Endothelial cell of umbilical vein (primary cell): ENCODE measurements at regions not wholly inside any gene's neighbourhood (a gene's known extent, or its start where the extent isn't known, plus 50 kb on each side); places are given as distances from the start of the nearest gene placed in this dataset.

Experiments
- BruUV-seq: library from RNA; stranded (reverse); fragments of 400-500 nt; replicated peaks from 2 replicates; lab custom pipeline; 2021; lab: Mats Ljungman, UMichigan
- CTCF ChIA-PET: fragments of 300-600, 350-600 bp; sonication (Branson Sonifier 250); formaldehyde crosslinking; loops from one replicate; lab custom pipeline; 2021; ENCODE audit warnings: antibody characterized with exemption, inconsistent platforms; lab: Charles Lee
- POLR2A ChIA-PET: fragments of 300-600, 350-600 bp; sonication (Branson Sonifier 250); formaldehyde crosslinking; loops from one replicate; lab custom pipeline; 2021; ENCODE audit warnings: antibody characterized with exemption, inconsistent platforms; lab: Charles Lee
- DNase-seq: peaks from one replicate; pipeline ENCODE4 v3.0.0-alpha.2; 2011; ENCODE audit warnings: low read depth, low spot score
- FAIRE-seq: peaks from 2 replicates; lab custom pipeline; 2011; peaks lifted over from hg19 to GRCh38; lab: Jason Lieb, UNC
- H2AFZ ChIP-seq: 2 replicates; pipeline ENCODE4 v1.6.0; 2012; ENCODE audit warnings: low read depth, low read length, control low read depth, inconsistent platforms
- H3K27ac ChIP-seq: 2 replicates; pipeline ENCODE4 v1.5.1; 2011; ENCODE audit warnings: low read depth, mild to moderate bottlenecking, control low read depth, low read length, moderate library complexity; ENCODE audit not compliant: insufficient read depth
- H3K27me3 ChIP-seq, 2 experiments: 2 replicates each; pipeline versions ENCODE4 v1.6.0 to v1.6.1; 2011; ENCODE audit warnings: low read length in 2 of 2, mixed read lengths in 1 of 2; ENCODE audit not compliant: control insufficient read depth in 2 of 2, insufficient read depth in 2 of 2
- H3K36me3 ChIP-seq, 2 experiments: 2 replicates in 1 of 2; 3 replicates in 1 of 2; pipeline ENCODE4 v1.5.1; 2011; ENCODE audit warnings: low read length in 2 of 2, mild to moderate bottlenecking in 1 of 2, moderate library complexity in 1 of 2; ENCODE audit not compliant: control insufficient read depth in 2 of 2, insufficient read depth in 2 of 2; ENCODE audit errors: extremely low read depth in 1 of 2
- H3K4me1 ChIP-seq: 3 replicates; pipeline ENCODE4 v1.5.1; 2011; ENCODE audit warnings: mild to moderate bottlenecking, low read length; ENCODE audit not compliant: control insufficient read depth, insufficient read depth; ENCODE audit errors: extremely low read depth
- H3K4me2 ChIP-seq: 2 replicates; pipeline ENCODE4 v1.6.1; 2011; ENCODE audit warnings: low read length, control low read depth, mixed read lengths; ENCODE audit not compliant: insufficient read depth
- H3K4me3 ChIP-seq, 3 experiments: fragments of 200-600 bp in 1 of 3; sonication (generic), shearing (Covaris generic) in 1 of 3; replicated peaks in 1 of 3; 2 replicates each; pipeline ENCODE4 v1.5.1; 2011 to 2016; ENCODE audit warnings: control low read depth in 3 of 3, low read length in 3 of 3, mild to moderate bottlenecking in 2 of 3, inconsistent platforms in 1 of 3, low read depth in 1 of 3, moderate library complexity in 1 of 3; ENCODE audit not compliant: insufficient read depth in 1 of 3
- H3K79me2 ChIP-seq: 2 replicates; pipeline ENCODE4 v1.6.0; 2012; ENCODE audit warnings: low read length, inconsistent platforms; ENCODE audit not compliant: control insufficient read depth, insufficient read depth
- H3K9ac ChIP-seq: replicated peaks from 2 replicates; pipeline ENCODE3; 2011; ENCODE audit warnings: low read length, control low read depth; ENCODE audit not compliant: insufficient read depth; ENCODE audit errors: extremely low read depth
- H3K9me1 ChIP-seq: replicated peaks from 3 replicates; pipeline ENCODE4 v1.6.0; 2011; ENCODE audit warnings: mild to moderate bottlenecking, low read length; ENCODE audit not compliant: control insufficient read depth, insufficient read depth; ENCODE audit errors: extremely low read depth
- H3K9me3 ChIP-seq: replicated peaks from 2 replicates; pipeline ENCODE4 v1.5.1; 2012; ENCODE audit warnings: low read length, inconsistent platforms; ENCODE audit not compliant: control insufficient read depth, insufficient read depth
- H4K20me1 ChIP-seq: replicated peaks from 2 replicates; pipeline ENCODE3; 2011; ENCODE audit warnings: mild to moderate bottlenecking, low read length; ENCODE audit not compliant: control insufficient read depth, insufficient read depth; ENCODE audit errors: extremely low read depth
- EZH2 ChIP-seq: IDR thresholded peaks from 2 replicates; pipeline ENCODE4 v1.6.1; 2012; ENCODE audit warnings: borderline replicate concordance, low read depth, mild to moderate bottlenecking, moderate library complexity, low read length, inconsistent platforms; ENCODE audit not compliant: severe bottlenecking
- FOS ChIP-seq: IDR thresholded peaks from 2 replicates; pipeline ENCODE4 v1.6.1; 2011; ENCODE audit warnings: mild to moderate bottlenecking, low read length, moderate library complexity, borderline replicate concordance; ENCODE audit not compliant: insufficient read depth
- GATA2 ChIP-seq: IDR thresholded peaks from 2 replicates; pipeline ENCODE4 v1.7.0; 2011; ENCODE audit warnings: low read depth, mild to moderate bottlenecking, moderate library complexity, mixed read lengths, low read length; ENCODE audit not compliant: insufficient read length, insufficient read depth
- JUN ChIP-seq: IDR thresholded peaks from 2 replicates; pipeline ENCODE4 v1.6.1; 2011; ENCODE audit warnings: borderline replicate concordance, low read depth; ENCODE audit not compliant: insufficient read length, insufficient read depth
- MYC ChIP-seq: IDR thresholded peaks from one replicate; pipeline ENCODE4 v1.6.1; 2011; ENCODE audit warnings: mild to moderate bottlenecking, low read depth, low read length
- POLR2A ChIP-seq: IDR thresholded peaks from 2 replicates; pipeline ENCODE4 v1.6.1; 2012; ENCODE audit warnings: low read depth, mild to moderate bottlenecking, control low read depth, low read length
- POLR2AphosphoS5 ChIP-seq: IDR thresholded peaks from 2 replicates; pipeline ENCODE4 v1.6.1; 2012; ENCODE audit warnings: low read depth, mild to moderate bottlenecking, control low read depth, low read length, moderate library complexity; ENCODE audit not compliant: insufficient read depth
- dilution Hi-C: fragments of 300-500 bp; cut with MboI; formaldehyde crosslinking; loops from one replicate; pipeline ENCODE4 v1.15.0; 2019; ENCODE audit warnings: low sequenced_read_pairs; ENCODE audit not compliant: extremely low pct_ligation_motif_present
- intact Hi-C: fragments of 100-400 bp; cut with micrococcal nuclease; formaldehyde crosslinking; loops from one replicate; pipeline ENCODE4 v1.10.0; 2022
- TF ChIP-seq, protein P1 (sequence below), 2 donors: IDR thresholded peaks; 1 replicate in 1 of 2; 2 replicates in 1 of 2; pipeline ENCODE4 v1.5.1; 2011; ENCODE audit warnings: low read length in 2 of 2, mild to moderate bottlenecking in 2 of 2, moderate library complexity in 2 of 2, control low read depth in 1 of 2, inconsistent platforms in 1 of 2, low read depth in 1 of 2; ENCODE audit not compliant: insufficient read depth in 1 of 2; ENCODE audit errors: extremely low read depth in 1 of 2
- TF ChIP-seq, protein P2 (sequence below): IDR thresholded peaks from 2 replicates; pipeline ENCODE4 v1.6.1; 2011; ENCODE audit not compliant: insufficient read depth, insufficient read length

DNA sequence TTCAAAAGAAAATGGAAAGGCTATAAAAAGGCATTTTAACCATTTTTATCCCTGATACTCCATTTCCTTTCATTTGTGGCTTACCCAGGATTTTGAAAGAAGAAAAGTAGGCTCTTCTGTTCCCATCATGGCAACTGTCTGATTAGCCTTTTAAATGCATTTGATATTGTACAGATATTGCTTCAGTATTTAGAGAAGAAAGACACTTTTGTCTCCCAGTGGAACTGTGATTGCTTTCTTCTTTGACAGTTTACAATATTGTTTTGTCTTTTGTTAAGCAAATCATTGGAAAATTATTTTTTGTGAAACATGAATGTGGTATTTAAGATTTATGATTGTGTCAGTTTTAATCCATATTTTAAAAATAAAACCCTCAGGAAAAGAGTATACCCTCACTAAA, 297.4 kb upstream of the TACR3 start:
- H3K9me1 ChIP-seq = no peaks in the 10 kb centered on the region
- ChIA-PET POLR2A (no interaction called here), CTCF (no interaction called here)
- no peaks in the 10 kb centered on the region for H3K4me1 ChIP-seq
- H3K36me3 ChIP-seq = no peaks in the 10 kb centered on the region
- no peaks in the 10 kb centered on the region for H3K79me2 ChIP-seq
- H3K4me2 ChIP-seq = no peak overlapping the region
- H2AFZ ChIP-seq = no peak overlapping the region
- dilution Hi-C loops (no loop called here), intact Hi-C loops (no loop called here)
- BruUV-seq = no TSS peak
- no peak overlapping the region for H3K27ac ChIP-seq
- no peaks in the 10 kb centered on the region for H3K9me3 ChIP-seq
- FAIRE-seq (no peak), DNase-seq (no peak)
- no peaks in the 10 kb centered on the region for H3K27me3 ChIP-seq
- no peaks in the 10 kb centered on the region for H4K20me1 ChIP-seq
- no peak overlapping the region for H3K4me3 ChIP-seq
- no peak for TF ChIP-seq POLR2AphosphoS5
- TF ChIP-seq MYC = no peak
- no peak for TF ChIP-seq EZH2
- no peak for TF ChIP-seq JUN
- no peak for TF ChIP-seq POLR2A
- no peak for TF ChIP-seq GATA2
- TF ChIP-seq FOS = no peak
- TF ChIP-seq, protein P1, sequence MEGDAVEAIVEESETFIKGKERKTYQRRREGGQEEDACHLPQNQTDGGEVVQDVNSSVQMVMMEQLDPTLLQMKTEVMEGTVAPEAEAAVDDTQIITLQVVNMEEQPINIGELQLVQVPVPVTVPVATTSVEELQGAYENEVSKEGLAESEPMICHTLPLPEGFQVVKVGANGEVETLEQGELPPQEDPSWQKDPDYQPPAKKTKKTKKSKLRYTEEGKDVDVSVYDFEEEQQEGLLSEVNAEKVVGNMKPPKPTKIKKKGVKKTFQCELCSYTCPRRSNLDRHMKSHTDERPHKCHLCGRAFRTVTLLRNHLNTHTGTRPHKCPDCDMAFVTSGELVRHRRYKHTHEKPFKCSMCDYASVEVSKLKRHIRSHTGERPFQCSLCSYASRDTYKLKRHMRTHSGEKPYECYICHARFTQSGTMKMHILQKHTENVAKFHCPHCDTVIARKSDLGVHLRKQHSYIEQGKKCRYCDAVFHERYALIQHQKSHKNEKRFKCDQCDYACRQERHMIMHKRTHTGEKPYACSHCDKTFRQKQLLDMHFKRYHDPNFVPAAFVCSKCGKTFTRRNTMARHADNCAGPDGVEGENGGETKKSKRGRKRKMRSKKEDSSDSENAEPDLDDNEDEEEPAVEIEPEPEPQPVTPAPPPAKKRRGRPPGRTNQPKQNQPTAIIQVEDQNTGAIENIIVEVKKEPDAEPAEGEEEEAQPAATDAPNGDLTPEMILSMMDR (IDR thresholded peaks at IDR 0.05; ENCODE audit: extremely low read depth in 1 of 2, insufficient read depth in 1 of 2, low read depth in 1 of 2, low read length in 2 of 2) = no peak
- TF ChIP-seq, protein P2, sequence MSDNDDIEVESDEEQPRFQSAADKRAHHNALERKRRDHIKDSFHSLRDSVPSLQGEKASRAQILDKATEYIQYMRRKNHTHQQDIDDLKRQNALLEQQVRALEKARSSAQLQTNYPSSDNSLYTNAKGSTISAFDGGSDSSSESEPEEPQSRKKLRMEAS = no peak
- no peak overlapping the region for H3K9ac ChIP-seq
